ENCODE measurements at regions not wholly inside any gene's neighbourhood (a gene's known extent, or its start where the extent isn't known, plus 50 kb on each side); places are given as distances from the start of the nearest gene placed in this dataset.

GRCh38 chr1:29945426-29945825, 709.1 kb downstream of the PTPRU start:
- Histone ChIP-seq H3K9me3 (no peaks in the 10 kb centered on the region), H3K4me3 (no peak overlapping the region), H3K36me3 (no peaks in the 10 kb centered on the region), H3K4me1 (no peaks in the 10 kb centered on the region), H3K27ac (no peak overlapping the region), H3K27me3 (replicated peaks in 1 of 7) (peaks cover 0 to 52% (median 0%) of the 10 kb centered on the region in 7 donors)
- no peak for DNase-seq
- intact Hi-C loops (cut with DNase I; ENCODE audit: low total_unique reads): no loop called here
- TF ChIP-seq POLR2A (IDR thresholded peaks at IDR 0.05) (no peak), POLR2AphosphoS5 (IDR thresholded peaks at IDR 0.05) (no peak), CTCF (IDR thresholded peaks at IDR 0.05 in 8 of 11, conservative IDR thresholded peaks at IDR 0.05 in 3 of 11) (no peak)
- WGBS, 5 donors: 51 to 64% (median 55%) methylated on average over 10 of the region's 10 CpGs

- Histone ChIP-seq H3K36me3 (no peaks in the 10 kb centered on the region), H3K4me3 (no peak overlapping the region), H3K27ac (no peak overlapping the region), H3K9me3 (no peaks in the 10 kb centered on the region), H3K4me1 (no peaks in the 10 kb centered on the region), H3K27me3 (replicated peaks in 1 of 7) (peaks cover 0 to 50% (median 0%) of the 10 kb centered on the region in 7 donors)
- intact Hi-C loops (cut with DNase I; ENCODE audit: low total_unique reads): no loop called here
- no peak for TF ChIP-seq POLR2AphosphoS5 (IDR thresholded peaks at IDR 0.05)
- no peak for DNase-seq
- WGBS, 5 donors: 64 to 69% (median 68%) methylated on average over 15 of the region's 15 CpGs
These were observed 708.1 kb downstream of the PTPRU start for GRCh38 chr1:29944253-29944905.

GRCh38 chr1:29943034-29943433, 706.7 kb downstream of the PTPRU start:
- WGBS, 5 donors: 75 to 95% (median 88%) methylated on average over 2 of the region's 2 CpGs
- no peak for TF ChIP-seq POLR2AphosphoS5 (IDR thresholded peaks at IDR 0.05)
- no peak for TF ChIP-seq CTCF (IDR thresholded peaks at IDR 0.05 in 8 of 11, conservative IDR thresholded peaks at IDR 0.05 in 3 of 11)
- no peak for TF ChIP-seq POLR2A (IDR thresholded peaks at IDR 0.05)
- Histone ChIP-seq H3K4me1 (no peaks in the 10 kb centered on the region), H3K27me3 (replicated peaks in 1 of 7) (peaks cover 0 to 46% (median 0%) of the 10 kb centered on the region in 7 donors), H3K36me3 (no peaks in the 10 kb centered on the region), H3K4me3 (no peak overlapping the region), H3K9me3 (no peaks in the 10 kb centered on the region), H3K27ac (no peak overlapping the region)
- DNase-seq: no peak
- intact Hi-C loops (cut with DNase I; ENCODE audit: low total_unique reads): no loop called here

GRCh38 chr1:29939079-29939478, 702.8 kb downstream of the PTPRU start:
- WGBS, 5 donors: 70 to 93% (median 86%) methylated on average over 2 of the region's 2 CpGs
- DNase-seq: peak; percentile 29
- Histone ChIP-seq H3K4me1 (no peaks in the 10 kb centered on the region), H3K9me3 (no peaks in the 10 kb centered on the region), H3K36me3 (no peaks in the 10 kb centered on the region), H3K27me3 (replicated peaks in 1 of 7) (peaks cover 0 to 27% (median 0%) of the 10 kb centered on the region in 7 donors), H3K4me3 (no peak overlapping the region), H3K27ac (no peak overlapping the region)
- TF ChIP-seq POLR2A (IDR thresholded peaks at IDR 0.05): no peak
- intact Hi-C loops (cut with DNase I; ENCODE audit: low total_unique reads): no loop called here

- intact Hi-C loops (cut with DNase I; ENCODE audit: low total_unique reads): no loop called here
- Histone ChIP-seq H3K36me3 (no peaks in the 10 kb centered on the region), H3K9me3 (no peaks in the 10 kb centered on the region), H3K4me1 (no peaks in the 10 kb centered on the region), H3K4me3 (no peak overlapping the region), H3K27me3 (replicated peaks in 1 of 7) (peaks cover 0 to 22% (median 0%) of the 10 kb centered on the region in 7 donors), H3K27ac (no peak overlapping the region)
- no peak for TF ChIP-seq POLR2AphosphoS5 (IDR thresholded peaks at IDR 0.05)
- DNase-seq: no peak
- WGBS, 5 donors: 73 to 94% (median 86%) methylated on average over 1 of the region's 1 CpG
These were observed 701.0 kb downstream of the PTPRU start for GRCh38 chr1:29937356-29937755.

Data from spleen (tissue), 11 donors.